ENCODE measurements at regions not wholly inside any gene's neighbourhood (a gene's known extent, or its start where the extent isn't known, plus 50 kb on each side); places are given as distances from the start of the nearest gene placed in this dataset.

- Mint-ChIP-seq H3K9me3 (peaks cover 11% of the 10 kb centered on the region), H3K27ac (no peak overlapping the region), H3K36me3 (ENCODE audit: low read depth) (no peaks in the 10 kb centered on the region), H3K27me3 (ENCODE audit: low read depth) (peaks cover 4% of the 10 kb centered on the region), H3K4me3 (no peak overlapping the region), H3K4me1 (peaks cover 16% of the 10 kb centered on the region)
- TF ChIP-seq, protein P1, sequence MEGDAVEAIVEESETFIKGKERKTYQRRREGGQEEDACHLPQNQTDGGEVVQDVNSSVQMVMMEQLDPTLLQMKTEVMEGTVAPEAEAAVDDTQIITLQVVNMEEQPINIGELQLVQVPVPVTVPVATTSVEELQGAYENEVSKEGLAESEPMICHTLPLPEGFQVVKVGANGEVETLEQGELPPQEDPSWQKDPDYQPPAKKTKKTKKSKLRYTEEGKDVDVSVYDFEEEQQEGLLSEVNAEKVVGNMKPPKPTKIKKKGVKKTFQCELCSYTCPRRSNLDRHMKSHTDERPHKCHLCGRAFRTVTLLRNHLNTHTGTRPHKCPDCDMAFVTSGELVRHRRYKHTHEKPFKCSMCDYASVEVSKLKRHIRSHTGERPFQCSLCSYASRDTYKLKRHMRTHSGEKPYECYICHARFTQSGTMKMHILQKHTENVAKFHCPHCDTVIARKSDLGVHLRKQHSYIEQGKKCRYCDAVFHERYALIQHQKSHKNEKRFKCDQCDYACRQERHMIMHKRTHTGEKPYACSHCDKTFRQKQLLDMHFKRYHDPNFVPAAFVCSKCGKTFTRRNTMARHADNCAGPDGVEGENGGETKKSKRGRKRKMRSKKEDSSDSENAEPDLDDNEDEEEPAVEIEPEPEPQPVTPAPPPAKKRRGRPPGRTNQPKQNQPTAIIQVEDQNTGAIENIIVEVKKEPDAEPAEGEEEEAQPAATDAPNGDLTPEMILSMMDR (IDR thresholded peaks at IDR 0.05; ENCODE audit: unreplicated experiment in 3 of 3): no peak
These were observed 768.5 kb downstream of the MED13L start for GRCh38 chr12:115508990-115509389.

DNA sequence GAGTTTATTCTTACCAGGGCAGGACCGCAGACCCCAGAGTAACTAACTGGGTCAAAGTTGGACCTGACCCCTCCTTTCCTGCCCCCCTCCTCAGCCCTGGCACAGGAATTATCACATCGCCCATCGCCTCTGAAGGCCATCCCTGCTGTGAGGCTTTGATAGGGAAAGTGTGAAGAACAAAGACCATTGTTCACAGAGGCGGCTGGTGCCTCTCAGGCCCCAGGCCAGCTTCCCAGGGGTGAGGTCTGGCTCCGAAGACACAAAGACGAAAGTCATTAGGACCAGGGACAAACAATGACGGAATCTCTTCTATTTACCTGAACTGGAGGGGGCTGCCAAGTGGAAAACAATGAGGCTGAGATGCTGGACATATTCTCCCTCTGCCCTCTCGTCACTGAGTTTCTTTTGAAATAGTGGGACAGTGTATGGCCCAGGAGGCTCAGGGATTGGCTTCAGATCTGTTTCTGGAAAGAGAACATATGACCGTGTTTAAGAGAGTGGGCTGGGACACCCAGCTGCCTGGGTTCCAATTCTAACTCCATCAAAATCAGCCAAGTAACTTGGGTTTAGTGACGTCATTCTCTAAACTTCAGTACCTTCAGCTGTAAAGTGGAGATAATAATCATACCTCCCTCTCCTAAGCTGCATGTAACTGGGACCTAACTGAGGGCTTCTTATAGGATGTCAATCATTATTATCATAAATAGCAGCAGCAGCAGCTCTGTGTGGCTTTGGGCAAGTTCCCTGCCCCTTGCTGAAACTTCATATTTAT is 769.4 kb downstream of the MED13L start:
- H3K27me3 Mint-ChIP-seq (ENCODE audit: low read depth): peaks cover 4% of the 10 kb centered on the region
- H3K9me3 Mint-ChIP-seq: peaks cover 4% of the 10 kb centered on the region
- no peak overlapping the region for H3K4me3 Mint-ChIP-seq
- H3K4me1 Mint-ChIP-seq: peaks cover 20% of the 10 kb centered on the region
- no peaks in the 10 kb centered on the region for H3K36me3 Mint-ChIP-seq (ENCODE audit: low read depth)
- TF ChIP-seq, protein P1 (IDR thresholded peaks at IDR 0.05; ENCODE audit: unreplicated experiment in 3 of 3): no peak
- no peak overlapping the region for H3K27ac Mint-ChIP-seq

DNA sequence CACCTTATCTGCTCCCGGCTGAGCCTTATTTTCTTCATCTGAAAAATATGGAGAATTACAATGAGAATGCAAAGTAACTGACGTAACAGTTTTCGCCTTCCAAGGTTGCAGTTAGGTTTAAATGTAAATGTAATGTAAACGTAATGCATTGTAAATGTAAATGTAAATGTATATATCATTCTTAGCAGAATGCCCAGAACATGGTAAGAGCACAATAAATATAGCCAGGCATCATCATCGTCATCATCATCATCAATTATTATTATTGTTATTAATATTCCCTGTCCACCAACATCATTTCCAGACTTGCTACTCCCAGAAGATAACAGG is 770.0 kb downstream of the MED13L start:
- Mint-ChIP-seq H3K27me3 (ENCODE audit: low read depth) (peaks cover 4% of the 10 kb centered on the region), H3K4me1 (peaks cover 20% of the 10 kb centered on the region), H3K4me3 (no peak overlapping the region), H3K9me3 (no peaks in the 10 kb centered on the region), H3K36me3 (ENCODE audit: low read depth) (no peaks in the 10 kb centered on the region), H3K27ac (no peak overlapping the region)
- TF ChIP-seq, protein P1 (IDR thresholded peaks at IDR 0.05; ENCODE audit: unreplicated experiment in 3 of 3): no peak

DNA sequence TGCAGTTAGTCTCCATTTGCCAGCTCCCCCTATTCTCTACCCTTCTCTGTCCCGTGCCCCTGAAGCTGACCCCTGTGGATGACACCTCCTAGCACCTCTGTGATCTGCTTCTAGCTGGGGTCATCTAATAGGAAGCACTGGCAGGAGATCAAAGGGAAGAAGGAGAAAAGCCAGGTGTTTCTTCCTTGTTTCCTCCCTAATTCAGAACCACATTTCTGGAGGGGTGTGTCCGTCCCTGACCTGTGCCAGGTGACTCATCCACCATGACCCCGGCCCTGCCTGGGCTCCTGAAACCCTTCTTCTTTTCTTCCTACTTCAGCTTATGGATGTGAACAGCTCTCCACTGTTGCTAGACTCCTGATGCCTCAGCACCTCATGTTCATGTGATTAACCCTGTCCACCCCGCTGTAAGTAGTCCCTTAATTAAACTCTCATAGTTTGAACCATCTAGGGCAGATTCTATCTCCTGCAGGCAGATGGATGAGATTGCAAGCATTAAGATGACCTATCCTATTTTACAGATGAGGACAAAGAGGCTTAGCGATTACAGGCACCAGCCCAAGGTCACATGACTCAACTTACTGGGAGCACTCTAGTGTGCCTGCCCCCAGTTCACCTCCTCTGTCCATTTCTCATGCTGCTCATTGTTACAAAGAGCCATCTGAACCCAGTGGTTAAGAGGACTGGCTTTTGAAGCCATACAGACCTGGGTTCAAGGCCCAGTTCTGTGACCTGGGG is 770.5 kb downstream of the MED13L start:
- no peak overlapping the region for H3K27ac Mint-ChIP-seq
- H3K9me3 Mint-ChIP-seq: no peaks in the 10 kb centered on the region
- peaks cover 20% of the 10 kb centered on the region for H3K4me1 Mint-ChIP-seq

GRCh38 chr12:115504306-115505290 is 772.9 kb downstream of the MED13L start:
- Mint-ChIP-seq H3K4me3 (peak overlapping the region in 1 of 3 experiments; percentile 8), H3K27me3 (ENCODE audit: low read depth) (peaks cover 6% of the 10 kb centered on the region), H3K36me3 (ENCODE audit: low read depth) (no peaks in the 10 kb centered on the region), H3K9me3 (no peaks in the 10 kb centered on the region), H3K27ac (peak overlapping the region; percentile 53 to 91 (median 57)), H3K4me1 (peaks cover 20% of the 10 kb centered on the region)
- TF ChIP-seq, protein P1 (IDR thresholded peaks at IDR 0.05; ENCODE audit: unreplicated experiment in 3 of 3): no peak

More for the DNA sequence above, 770.5 kb downstream of the MED13L start:
- Mint-ChIP-seq H3K27me3 (ENCODE audit: low read depth) (peaks cover 4% of the 10 kb centered on the region), H3K4me3 (no peak overlapping the region), H3K36me3 (ENCODE audit: low read depth) (no peaks in the 10 kb centered on the region)
- TF ChIP-seq, protein P1 (IDR thresholded peaks at IDR 0.05; ENCODE audit: unreplicated experiment in 3 of 3): no peak
